ENCODE measurements at regions not wholly inside any gene's neighbourhood (a gene's known extent, or its start where the extent isn't known, plus 50 kb on each side); places are given as distances from the start of the nearest gene placed in this dataset.

DNA sequence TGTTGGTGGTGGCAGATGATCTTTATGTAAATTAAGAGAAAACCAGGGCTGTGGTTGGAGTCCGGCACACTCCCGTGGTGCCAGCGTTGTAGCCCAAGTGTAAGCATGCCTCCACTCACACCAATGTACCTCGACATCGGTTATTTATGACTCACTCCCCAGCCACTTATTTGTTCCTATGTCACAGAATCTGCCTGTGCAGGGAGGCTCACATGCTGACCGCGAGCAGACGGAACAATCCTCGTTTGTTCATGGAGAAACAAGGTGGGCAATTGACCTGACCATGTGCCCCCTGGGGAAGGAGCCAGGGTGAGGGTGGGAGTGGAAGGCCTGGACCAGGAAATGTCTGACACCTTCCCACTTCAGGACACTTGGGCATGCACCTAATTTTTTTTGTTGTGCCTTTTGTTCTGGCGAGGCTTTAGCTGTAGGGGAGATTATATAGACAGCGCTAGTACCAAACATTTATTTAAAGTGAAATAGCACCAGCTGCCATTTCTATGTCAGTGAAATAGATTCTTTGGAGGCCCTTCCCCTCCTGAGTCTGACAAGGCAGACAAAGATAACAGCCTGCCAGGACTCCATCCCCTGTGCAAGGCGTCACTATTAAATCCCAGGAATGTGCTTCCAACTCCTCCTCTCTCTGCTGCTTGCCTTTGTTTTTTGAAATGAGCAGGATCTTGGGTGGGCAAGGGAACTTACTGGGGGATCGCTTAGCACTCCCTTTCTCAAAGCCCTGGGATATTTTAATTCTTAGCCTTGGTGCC, 394.2 kb downstream of the FGF9 start:
- H3K4me3 ChIP-seq (replicated peaks in 1 of 2; ENCODE audit: low read depth in 2 of 2, low read length in 2 of 2): no peak overlapping the region
- TF ChIP-seq CTCF (IDR thresholded peaks at IDR 0.05; ENCODE audit: low read depth, low read length): no peak
- DNase-seq (ENCODE audit: low read depth in 2 of 2): no peak

GRCh38 chr13:22073718-22074117, 402.8 kb downstream of the FGF9 start:
- no peak for TF ChIP-seq CTCF (IDR thresholded peaks at IDR 0.05; ENCODE audit: low read depth, low read length)
- H3K4me3 ChIP-seq (replicated peaks in 1 of 2; ENCODE audit: low read depth in 2 of 2, low read length in 2 of 2): no peak overlapping the region
- DNase-seq (ENCODE audit: low read depth in 2 of 2): no peak

DNA sequence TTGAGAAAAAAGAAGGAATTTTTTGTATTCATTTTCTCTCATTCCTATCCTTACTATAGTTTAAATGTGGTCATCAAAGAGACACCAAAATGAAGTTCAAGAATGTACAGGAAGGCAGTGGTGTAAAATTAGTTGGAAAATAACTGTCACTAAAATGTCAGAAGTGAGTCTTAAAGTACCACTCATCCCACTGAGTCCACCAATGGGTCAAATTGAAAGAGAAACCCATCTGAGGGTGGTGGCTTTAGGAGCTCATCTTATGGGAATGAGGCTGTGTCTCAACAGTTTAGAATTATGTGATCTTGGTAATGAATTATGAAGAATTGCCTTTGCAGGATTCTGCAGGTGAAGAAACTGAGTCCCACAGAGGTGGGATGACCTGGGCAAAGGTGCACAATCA, 403.5 kb downstream of the FGF9 start:
- DNase-seq (ENCODE audit: low read depth in 2 of 2): no peak
- H3K4me3 ChIP-seq (replicated peaks in 1 of 2; ENCODE audit: low read depth in 2 of 2, low read length in 2 of 2): no peak overlapping the region

DNA sequence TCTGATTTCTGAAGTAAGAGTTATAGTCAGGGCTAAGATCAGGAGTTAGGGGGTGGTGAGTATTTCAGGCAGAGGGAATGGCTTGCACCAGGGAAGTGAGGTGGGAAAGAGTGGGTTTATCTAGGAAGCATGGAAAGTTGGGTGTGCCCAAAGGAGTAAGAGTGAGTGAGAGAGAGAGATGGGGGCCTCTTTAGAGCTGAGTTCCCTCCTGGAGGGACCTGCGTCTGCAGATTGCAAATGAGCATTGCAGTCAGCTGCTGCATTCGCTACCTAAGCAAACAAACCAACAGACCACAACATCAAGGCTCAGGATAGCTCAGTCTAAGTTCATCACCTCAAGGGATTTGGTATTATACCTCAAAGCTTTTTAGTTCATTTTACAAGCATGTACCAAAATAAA, 405.8 kb downstream of the FGF9 start:
- no peak overlapping the region for H3K4me3 ChIP-seq (replicated peaks in 1 of 2; ENCODE audit: low read depth in 2 of 2, low read length in 2 of 2)
- TF ChIP-seq CTCF (IDR thresholded peaks at IDR 0.05; ENCODE audit: low read depth, low read length): no peak
- no peak for DNase-seq (ENCODE audit: low read depth in 2 of 2)

More for the DNA sequence above, 403.5 kb downstream of the FGF9 start:
- TF ChIP-seq CTCF (IDR thresholded peaks at IDR 0.05; ENCODE audit: low read depth, low read length): no peak

DNA sequence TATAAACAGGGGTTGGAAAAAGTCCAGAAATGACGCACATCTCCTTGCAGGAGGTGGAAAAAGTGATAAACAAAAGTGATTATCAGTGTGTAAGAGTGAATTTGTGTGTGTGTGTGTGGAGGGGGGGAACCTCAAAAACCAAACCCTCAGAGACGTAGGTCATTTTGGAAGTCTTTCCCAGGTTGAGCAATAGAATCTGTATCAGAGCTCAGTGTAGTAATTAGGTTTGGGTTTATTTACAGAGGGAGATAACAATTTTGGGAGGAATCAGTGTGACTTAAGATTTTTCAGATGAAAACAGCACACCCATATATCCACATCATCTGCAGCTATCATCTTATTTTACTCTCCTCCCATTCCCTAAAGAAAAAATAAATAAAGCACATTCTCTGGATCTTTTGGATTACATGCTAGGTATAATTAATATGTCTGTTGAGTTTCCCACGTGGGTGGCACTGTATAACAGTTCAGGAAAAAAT, 406.4 kb downstream of the FGF9 start:
- no peak for TF ChIP-seq CTCF (IDR thresholded peaks at IDR 0.05; ENCODE audit: low read depth, low read length)
- no peak for DNase-seq (ENCODE audit: low read depth in 2 of 2)
- no peak overlapping the region for H3K4me3 ChIP-seq (replicated peaks in 1 of 2; ENCODE audit: low read depth in 2 of 2, low read length in 2 of 2)

DNA sequence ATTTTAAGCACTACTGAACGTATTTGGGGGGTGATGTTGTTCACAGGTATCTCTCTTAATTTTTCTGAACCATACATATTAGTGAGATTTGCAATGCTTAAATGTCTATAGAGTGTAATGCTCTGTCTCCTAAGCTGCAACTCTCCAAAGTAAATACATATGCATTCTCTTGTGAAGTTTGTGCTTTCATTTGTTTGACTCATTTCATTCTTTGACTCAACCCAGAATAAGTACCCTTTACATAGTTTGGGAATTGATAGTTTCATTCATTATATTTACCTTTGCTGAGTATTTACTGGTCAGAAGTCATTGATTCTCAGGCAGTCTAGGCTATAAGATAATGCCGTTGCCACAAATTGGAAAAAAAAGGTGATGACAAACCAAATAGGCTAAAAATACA, 406.9 kb downstream of the FGF9 start:
- H3K4me3 ChIP-seq (replicated peaks in 1 of 2; ENCODE audit: low read depth in 2 of 2, low read length in 2 of 2): no peak overlapping the region
- DNase-seq (ENCODE audit: low read depth in 2 of 2): no peak
- no peak for TF ChIP-seq CTCF (IDR thresholded peaks at IDR 0.05; ENCODE audit: low read depth, low read length)

DNA sequence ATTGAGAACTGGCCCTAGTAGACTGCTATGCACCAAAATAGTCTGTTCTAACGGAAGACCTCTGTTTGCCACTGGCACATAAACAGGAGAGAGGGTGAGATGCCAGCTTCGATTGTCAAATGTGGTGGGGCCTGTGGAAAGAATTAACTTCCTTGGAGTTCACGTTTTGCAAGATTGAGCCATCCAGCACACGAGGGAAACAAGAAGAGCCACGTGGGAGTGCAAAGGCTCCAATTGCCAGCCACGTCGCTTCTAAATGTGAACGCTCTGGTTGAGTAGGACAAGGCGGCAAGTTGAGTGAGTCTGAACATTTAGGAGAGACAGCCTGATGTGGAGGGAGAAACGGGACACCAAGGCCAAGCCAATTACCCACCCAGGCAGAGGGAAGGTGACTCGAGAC, 409.1 kb downstream of the FGF9 start:
- TF ChIP-seq CTCF (IDR thresholded peaks at IDR 0.05; ENCODE audit: low read depth, low read length): no peak
- DNase-seq (ENCODE audit: low read depth in 2 of 2): no peak
- H3K4me3 ChIP-seq (replicated peaks in 1 of 2; ENCODE audit: low read depth in 2 of 2, low read length in 2 of 2): no peak overlapping the region
